Trophoblast cell (in vitro differentiated cells and primary cell): ENCODE measurements at regions not wholly inside any gene's neighbourhood (a gene's known extent, or its start where the extent isn't known, plus 50 kb on each side); places are given as distances from the start of the nearest gene placed in this dataset.

Experiments used
- DNase-seq, 2 donors: peaks; one replicate each; pipeline ENCODE4 v3.0.0-alpha.2; 2016
- H2AFZ ChIP-seq: 2 replicates; pipeline ENCODE4 v1.6.1; 2013; ENCODE audit warnings: low read length, moderate library complexity, mild to moderate bottlenecking; ENCODE audit not compliant: insufficient read depth, poor library complexity
- H2AK5ac ChIP-seq: 2 replicates; pipeline ENCODE4 v1.6.1; 2013; ENCODE audit warnings: mild to moderate bottlenecking, low read length
- H2BK120ac ChIP-seq: 2 replicates; pipeline ENCODE4 v1.6.1; 2013; ENCODE audit warnings: low read length, mild to moderate bottlenecking, moderate library complexity; ENCODE audit not compliant: insufficient read depth, poor library complexity
- H2BK12ac ChIP-seq: 2 replicates; pipeline ENCODE4 v1.6.1; 2013; ENCODE audit warnings: mild to moderate bottlenecking, low read length, moderate library complexity
- H2BK5ac ChIP-seq: 2 replicates; pipeline ENCODE4 v1.6.1; 2013; ENCODE audit warnings: low read length, low read depth, moderate library complexity, mild to moderate bottlenecking; ENCODE audit not compliant: poor library complexity
- H3K14ac ChIP-seq: 2 replicates; pipeline ENCODE4 v1.6.1; 2013; ENCODE audit warnings: mild to moderate bottlenecking, low read length
- H3K18ac ChIP-seq: 2 replicates; pipeline ENCODE4 v1.6.1; 2013; ENCODE audit warnings: mild to moderate bottlenecking, low read length
- H3K23ac ChIP-seq: 2 replicates; pipeline ENCODE4 v1.6.1; 2013; ENCODE audit warnings: low read length
- H3K27ac ChIP-seq: 2 replicates; pipeline ENCODE4 v1.5.1; 2013; ENCODE audit warnings: low read depth, mild to moderate bottlenecking, inconsistent platforms, low read length, moderate library complexity
- H3K27me3 ChIP-seq: 2 replicates; pipeline ENCODE4 v1.6.1; 2013; ENCODE audit warnings: inconsistent platforms, mild to moderate bottlenecking, low read length, moderate library complexity; ENCODE audit not compliant: insufficient read depth
- H3K36me3 ChIP-seq, 2 experiments: 1 replicate in 1 of 2; 2 replicates in 1 of 2; pipeline ENCODE4 v1.6.1; 2013; ENCODE audit warnings: low read length in 2 of 2, mild to moderate bottlenecking in 2 of 2, moderate library complexity in 1 of 2; ENCODE audit not compliant: insufficient read depth in 2 of 2, control insufficient read depth in 1 of 2
- H3K4ac ChIP-seq: 2 replicates; pipeline ENCODE4 v1.6.1; 2013; ENCODE audit warnings: low read depth, mild to moderate bottlenecking, low read length, moderate library complexity
- H3K4me1 ChIP-seq, 2 experiments: 1 replicate in 1 of 2; 2 replicates in 1 of 2; pipeline ENCODE4 v1.6.1; 2013; ENCODE audit warnings: low read length in 2 of 2, mild to moderate bottlenecking in 2 of 2, moderate library complexity in 1 of 2; ENCODE audit not compliant: insufficient read depth in 2 of 2, control insufficient read depth in 1 of 2
- H3K4me2 ChIP-seq: 2 replicates; pipeline ENCODE4 v1.6.1; 2013; ENCODE audit warnings: inconsistent platforms, mild to moderate bottlenecking, low read length, moderate library complexity
- H3K4me3 ChIP-seq: 2 replicates; pipeline ENCODE4 v1.5.1; 2013; ENCODE audit warnings: mild to moderate bottlenecking, low read depth, low read length, inconsistent platforms
- H3K79me1 ChIP-seq: one replicate; pipeline ENCODE4 v1.6.1; 2013; ENCODE audit warnings: low read length
- H3K79me2 ChIP-seq: 2 replicates; pipeline ENCODE4 v1.6.1; 2013; ENCODE audit warnings: low read length, mild to moderate bottlenecking; ENCODE audit not compliant: control insufficient read depth, insufficient read depth, poor library complexity
- H3K9ac ChIP-seq: 2 replicates; pipeline ENCODE4 v1.6.1; 2013; ENCODE audit warnings: mild to moderate bottlenecking, low read length
- H3K9me3 ChIP-seq: 2 replicates; pipeline ENCODE4 v1.6.1; 2013; ENCODE audit warnings: low read depth, mild to moderate bottlenecking, control low read depth, inconsistent platforms, low read length; ENCODE audit not compliant: insufficient read depth
- H4K12ac ChIP-seq: 2 replicates; pipeline ENCODE4 v1.6.1; 2013; ENCODE audit warnings: low read depth, mild to moderate bottlenecking, low read length, moderate library complexity
- H4K8ac ChIP-seq: 2 replicates; pipeline ENCODE4 v1.6.1; 2013; ENCODE audit warnings: low read depth, mild to moderate bottlenecking, low read length, moderate library complexity
- H4K91ac ChIP-seq: one replicate; pipeline ENCODE4 v1.6.1; 2013; ENCODE audit warnings: low read depth, mild to moderate bottlenecking, low read length, moderate library complexity
- WGBS: extraction: QIAGEN DNeasy Blood & Tissue Kit; methylation state at CpG from one replicate; pipeline ENCODE4 v1.1.7; 2013; ENCODE audit warnings: missing lambda C conversion rate; ENCODE audit not compliant: insufficient read length, insufficient coverage; ENCODE audit errors: extremely low coverage; 5-methylcytosine and 5-hydroxymethylcytosine counted together

- Histone ChIP-seq H2BK5ac (no peak overlapping the region), H4K91ac (no peak overlapping the region), H2AFZ (no peak overlapping the region), H3K4me2 (no peak overlapping the region), H3K36me3 (no peaks in the 10 kb centered on the region), H4K8ac (no peak overlapping the region), H3K4me1 (no peaks in the 10 kb centered on the region), H2AK5ac (no peak overlapping the region), H3K14ac (no peak overlapping the region), H4K12ac (no peak overlapping the region), H3K27me3 (no peaks in the 10 kb centered on the region), H2BK120ac (no peak overlapping the region), H3K4ac (no peak overlapping the region), H3K9ac (no peak overlapping the region), H2BK12ac (no peak overlapping the region), H3K23ac (no peak overlapping the region), H3K79me2 (no peaks in the 10 kb centered on the region), H3K18ac (no peak overlapping the region), H3K4me3 (no peak overlapping the region), H3K27ac (no peak overlapping the region), H3K79me1 (no peaks in the 10 kb centered on the region), H3K9me3 (peaks cover 2% of the 10 kb centered on the region)
- WGBS: no CpG with 5 or more reads among the region's 3 CpGs
- no peak for DNase-seq
Observed at GRCh38 chr5:133806847-133807246, 161.6 kb downstream of the C5orf15 start.

- Histone ChIP-seq H2BK5ac (no peak overlapping the region), H3K9ac (no peak overlapping the region), H3K79me2 (no peaks in the 10 kb centered on the region), H2AFZ (no peak overlapping the region), H4K91ac (no peak overlapping the region), H3K4me2 (no peak overlapping the region), H3K36me3 (no peaks in the 10 kb centered on the region), H3K18ac (no peak overlapping the region), H3K14ac (no peak overlapping the region), H2BK12ac (no peak overlapping the region), H3K79me1 (no peaks in the 10 kb centered on the region), H3K4me3 (no peak overlapping the region), H2BK120ac (no peak overlapping the region), H3K23ac (no peak overlapping the region), H4K12ac (no peak overlapping the region), H3K4ac (no peak overlapping the region), H3K4me1 (no peaks in the 10 kb centered on the region), H3K27ac (no peak overlapping the region), H4K8ac (no peak overlapping the region), H3K27me3 (no peaks in the 10 kb centered on the region), H2AK5ac (no peak overlapping the region), H3K9me3 (peaks cover 2% of the 10 kb centered on the region)
- WGBS: no CpG with 5 or more reads among the region's 8 CpGs
- DNase-seq: no peak
Observed at GRCh38 chr5:133801955-133802751, 166.3 kb downstream of the C5orf15 start.

- WGBS: no CpG with 5 or more reads among the region's 7 CpGs
- Histone ChIP-seq H3K18ac (no peak overlapping the region), H3K9me3 (peaks cover 2% of the 10 kb centered on the region)
Observed at GRCh38 chr5:133801431-133801830, 167.0 kb downstream of the C5orf15 start.

GRCh38 chr5:133799571-133800237 is 168.7 kb downstream of the C5orf15 start:
- peak in 1 of 2 donors; percentile 46 for DNase-seq
- Histone ChIP-seq H3K4ac (no peak overlapping the region), H2BK5ac (no peak overlapping the region), H2AK5ac (no peak overlapping the region), H3K27ac (no peak overlapping the region), H3K27me3 (no peaks in the 10 kb centered on the region), H4K91ac (no peak overlapping the region), H3K79me2 (no peaks in the 10 kb centered on the region), H3K36me3 (no peaks in the 10 kb centered on the region), H3K18ac (no peak overlapping the region), H2AFZ (no peak overlapping the region), H4K12ac (no peak overlapping the region), H3K79me1 (no peaks in the 10 kb centered on the region), H3K4me1 (no peaks in the 10 kb centered on the region), H2BK12ac (no peak overlapping the region), H3K4me3 (peak overlapping the region; percentile 17), H3K4me2 (no peak overlapping the region), H3K14ac (no peak overlapping the region), H3K23ac (no peak overlapping the region), H3K9me3 (peaks cover 2% of the 10 kb centered on the region), H3K9ac (no peak overlapping the region), H4K8ac (no peak overlapping the region), H2BK120ac (no peak overlapping the region)
- no CpG with 5 or more reads among the region's 8 CpGs for WGBS

More at GRCh38 chr5:133801431-133801830, 167.0 kb downstream of the C5orf15 start:
- H3K79me1 ChIP-seq: no peaks in the 10 kb centered on the region
- H3K27ac ChIP-seq: no peak overlapping the region
- no peak overlapping the region for H4K8ac ChIP-seq
- no peaks in the 10 kb centered on the region for H3K4me1 ChIP-seq
- no peak overlapping the region for H3K4me3 ChIP-seq
- no peaks in the 10 kb centered on the region for H3K36me3 ChIP-seq
- no peak overlapping the region for H3K4ac ChIP-seq
- H3K23ac ChIP-seq: no peak overlapping the region
- H3K79me2 ChIP-seq: no peaks in the 10 kb centered on the region
- H2AFZ ChIP-seq: no peak overlapping the region
- H3K14ac ChIP-seq: no peak overlapping the region
- H2BK5ac ChIP-seq: no peak overlapping the region
- H2BK120ac ChIP-seq: no peak overlapping the region
- no peak overlapping the region for H2AK5ac ChIP-seq
- no peak for DNase-seq
- H3K4me2 ChIP-seq: no peak overlapping the region
- no peaks in the 10 kb centered on the region for H3K27me3 ChIP-seq
- no peak overlapping the region for H3K9ac ChIP-seq
- no peak overlapping the region for H4K12ac ChIP-seq
- no peak overlapping the region for H2BK12ac ChIP-seq
- no peak overlapping the region for H4K91ac ChIP-seq
